ENCODE measurements at regions not wholly inside any gene's neighbourhood (a gene's known extent, or its start where the extent isn't known, plus 50 kb on each side); places are given as distances from the start of the nearest gene placed in this dataset.

DNA sequence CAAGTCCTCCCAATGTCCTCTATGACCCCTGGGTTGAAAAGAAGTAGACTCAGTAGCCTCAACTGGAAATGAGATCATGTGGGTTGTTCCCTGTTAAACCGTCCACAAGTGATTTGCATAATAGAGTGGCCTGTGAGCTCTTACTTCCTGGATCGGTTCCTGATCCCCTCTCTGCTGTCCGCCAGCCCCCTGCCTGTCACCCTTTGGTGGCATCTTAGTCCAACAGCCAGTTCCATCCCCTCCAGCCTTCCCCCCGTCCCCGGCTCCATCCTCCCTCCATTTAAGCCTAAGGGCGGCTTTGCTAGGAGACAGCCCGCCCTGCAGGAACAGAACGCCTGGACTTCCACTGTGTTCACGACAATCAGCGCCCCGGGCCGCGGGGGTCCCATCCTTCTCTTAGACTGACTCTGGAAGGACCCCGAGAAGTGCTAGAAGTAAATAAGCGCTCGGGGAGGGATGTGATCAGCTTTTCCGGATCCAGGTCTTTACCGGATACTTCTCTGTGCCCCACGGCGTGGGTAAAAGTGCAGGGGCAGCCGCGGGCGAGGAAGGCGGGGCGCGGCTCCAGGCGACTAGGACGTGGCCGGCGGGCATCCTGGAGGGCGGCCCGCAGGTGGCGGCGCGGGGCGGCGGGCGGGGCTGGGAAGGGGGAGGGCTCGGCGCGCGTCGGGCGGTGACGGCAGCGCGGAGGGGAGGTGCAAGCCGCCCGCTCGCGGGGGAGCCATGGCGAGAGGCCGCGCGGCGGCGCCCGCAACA is 51.2 kb upstream of the ULK4 start:
- DNase-seq (ENCODE audit: low spot score) = peak; percentile 71

DNA sequence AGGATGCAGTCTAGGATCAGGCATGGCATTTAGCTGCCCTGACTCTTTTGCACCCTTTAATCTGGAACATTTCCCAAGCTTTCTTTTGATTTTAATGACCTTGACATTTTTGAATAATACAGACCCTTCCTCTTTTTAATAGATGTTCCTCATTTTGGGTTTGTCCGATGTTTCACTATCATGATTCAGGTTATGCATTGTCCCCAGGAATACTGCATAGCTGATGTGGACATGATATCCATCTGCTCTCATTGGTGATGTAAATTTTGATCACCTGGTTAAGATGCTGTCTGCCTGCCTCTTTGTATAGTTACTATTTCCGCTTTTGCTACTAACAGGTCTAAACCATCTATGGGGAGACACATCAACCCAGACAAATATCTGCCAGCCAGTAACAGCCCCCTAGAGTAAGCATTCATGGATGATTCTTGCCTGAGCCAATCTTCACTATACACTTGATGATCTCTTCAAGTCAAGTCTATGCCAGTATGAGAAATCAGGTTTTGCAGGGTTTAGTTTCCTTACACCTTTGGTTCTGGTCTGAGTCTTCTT is 50.6 kb upstream of the ULK4 start:
- peak; percentile 14 for DNase-seq (ENCODE audit: low spot score)

Measured in CD4-positive, alpha-beta T cell treated with Interleukin-6 at 100 ng/mL for 8 hours (primary cell).